T-cell (primary cell): ENCODE measurements at regions not wholly inside any gene's neighbourhood (a gene's known extent, or its start where the extent isn't known, plus 50 kb on each side); places are given as distances from the start of the nearest gene placed in this dataset.

Experiments used
- ATAC-seq, 4 experiments: fragments of 200-7000 bp in 3 of 4; fragments of 150-1000 bp in 1 of 4; cut with Tn5 transposase; replicated peaks in 1 of 4; 1 replicate in 3 of 4; 2 replicates in 1 of 4; pipeline ENCODE4 v1.10.0; 2021; ENCODE audit warnings: moderate library complexity in 3 of 4, mild to moderate bottlenecking in 2 of 4, moderate number of reproducible peaks in 1 of 4
- CTCF ChIA-PET, 2 donors: fragments of 300-600 bp; sonication (Branson Sonifier 250); formaldehyde crosslinking; loops; one replicate each; lab custom pipeline; 2022; ENCODE audit warnings: antibody characterized with exemption in 2 of 2; lab: Charles Lee
- POLR2A ChIA-PET, 2 donors: fragments of 300-600 bp; sonication (Branson Sonifier 250); formaldehyde crosslinking; loops; one replicate each; lab custom pipeline; 2022; ENCODE audit warnings: antibody characterized with exemption in 2 of 2; lab: Charles Lee
- DNase-seq, 35 experiments: peaks; one replicate each; pipeline versions ENCODE4 v3.0.0 to v3.0.0-alpha.2; 2013 to 2023
- H3K27ac ChIP-seq: one replicate; pipeline ENCODE4 v1.5.1; 2013; ENCODE audit warnings: low read length
- H3K27me3 ChIP-seq, 2 experiments: replicated peaks in 1 of 2; 1 replicate in 1 of 2; 2 replicates in 1 of 2; pipeline versions ENCODE4 v1.6.1 to v1.7.0; 2013; ENCODE audit warnings: low read length in 1 of 2, mixed read lengths in 1 of 2; ENCODE audit not compliant: control insufficient read depth in 2 of 2, insufficient read depth in 2 of 2; ENCODE audit errors: extremely low read depth in 1 of 2
- H3K36me3 ChIP-seq, 2 donors: 1 replicate in 1 of 2; 2 replicates in 1 of 2; pipeline versions ENCODE4 v1.6.1 to v1.7.0; 2013; ENCODE audit warnings: low read length in 1 of 2; ENCODE audit not compliant: control insufficient read depth in 2 of 2, insufficient read depth in 1 of 2; ENCODE audit errors: extremely low read depth in 1 of 2
- H3K4me1 ChIP-seq, 2 experiments: 1 replicate in 1 of 2; 2 replicates in 1 of 2; pipeline versions ENCODE4 v1.6.1 to v1.7.0; 2013; ENCODE audit warnings: low read length in 2 of 2, mixed read lengths in 1 of 2; ENCODE audit not compliant: insufficient read depth in 2 of 2, control insufficient read depth in 1 of 2; ENCODE audit errors: extremely low read depth in 1 of 2
- H3K4me3 ChIP-seq, 2 donors: 1 replicate in 1 of 2; 2 replicates in 1 of 2; pipeline versions ENCODE4 v1.5.1 to v1.7.0; 2013; ENCODE audit warnings: mild to moderate bottlenecking in 2 of 2, low read length in 1 of 2, moderate library complexity in 1 of 2; ENCODE audit not compliant: control insufficient read depth in 1 of 2; ENCODE audit errors: extremely low read depth in 1 of 2
- H3K9me3 ChIP-seq: 2 replicates; pipeline ENCODE4 v1.7.0; 2013
- H3K27ac Mint-ChIP-seq, 2 donors: one replicate each; pipeline ENCODE4 v1.8.0; 2020 to 2021; ENCODE audit warnings: mild to moderate bottlenecking in 2 of 2, mixed read lengths in 2 of 2
- H3K27me3 Mint-ChIP-seq, 2 donors: one replicate each; pipeline ENCODE4 v1.8.0; 2021 to 2022; ENCODE audit warnings: mixed read lengths in 2 of 2
- H3K36me3 Mint-ChIP-seq: one replicate; pipeline ENCODE4 v1.8.0; 2021; ENCODE audit warnings: mixed read lengths
- H3K4me1 Mint-ChIP-seq, 3 donors: one replicate each; pipeline ENCODE4 v1.8.0; 2020 to 2022; ENCODE audit warnings: mixed read lengths in 3 of 3, mild to moderate bottlenecking in 1 of 3
- H3K4me3 Mint-ChIP-seq, 3 donors: one replicate each; pipeline ENCODE4 v1.8.0; 2020 to 2022; ENCODE audit warnings: mild to moderate bottlenecking in 3 of 3, mixed read lengths in 3 of 3, moderate library complexity in 3 of 3
- H3K9me3 Mint-ChIP-seq, 3 donors: one replicate each; pipeline ENCODE4 v1.8.0; 2020 to 2022; ENCODE audit warnings: mixed read lengths in 3 of 3
- WGBS: methylation state at CpG from one replicate; pipeline ENCODE4 v1.1.5; 2013; ENCODE audit warnings: missing lambda C conversion rate; ENCODE audit not compliant: insufficient coverage; 5-methylcytosine and 5-hydroxymethylcytosine counted together

- H3K27me3 ChIP-seq: no peaks in the 10 kb centered on the region
Measured at GRCh38 chr1:69295265-69295664, 272.5 kb upstream of the LRRC7 start.

GRCh38 chr1:69305621-69306020, 262.1 kb upstream of the LRRC7 start:
- CTCF ChIA-PET: no interaction called here
- H3K36me3 Mint-ChIP-seq: no peaks in the 10 kb centered on the region
- Histone ChIP-seq H3K27me3 (no peaks in the 10 kb centered on the region), H3K4me1 (no peaks in the 10 kb centered on the region), H3K9me3 (no peaks in the 10 kb centered on the region), H3K27ac (no peak overlapping the region), H3K36me3 (no peaks in the 10 kb centered on the region), H3K4me3 (no peak overlapping the region)
- ATAC-seq (no peak), DNase-seq (no peak)
- no peak overlapping the region for H3K27ac Mint-ChIP-seq
- H3K4me1 Mint-ChIP-seq: no peaks in the 10 kb centered on the region
- peaks cover 0 to 15% (median 6%) of the 10 kb centered on the region in 3 donors for H3K9me3 Mint-ChIP-seq
- 69% methylated on average over 4 of the region's 7 CpGs for WGBS
- POLR2A ChIA-PET: no interaction called here
- no peak overlapping the region for H3K4me3 Mint-ChIP-seq
- H3K27me3 Mint-ChIP-seq: no peaks in the 10 kb centered on the region

More at GRCh38 chr1:69295265-69295664, 272.5 kb upstream of the LRRC7 start:
- Mint-ChIP-seq H3K27me3 (no peaks in the 10 kb centered on the region), H3K9me3 (peaks cover 0 to 7% (median 0%) of the 10 kb centered on the region in 3 donors), H3K4me3 (no peak overlapping the region), H3K27ac (no peak overlapping the region), H3K36me3 (no peaks in the 10 kb centered on the region), H3K4me1 (no peaks in the 10 kb centered on the region)
- Histone ChIP-seq H3K36me3 (no peaks in the 10 kb centered on the region), H3K27ac (no peak overlapping the region), H3K4me1 (no peaks in the 10 kb centered on the region), H3K9me3 (no peaks in the 10 kb centered on the region), H3K4me3 (no peak overlapping the region)
- CTCF ChIA-PET: no interaction called here
- POLR2A ChIA-PET: no interaction called here
- WGBS: no CpG with 5 or more reads among the region's 2 CpGs
- DNase-seq: no peak
- ATAC-seq: no peak

GRCh38 chr1:69312055-69312732, 255.5 kb upstream of the LRRC7 start:
- DNase-seq: no peak
- H3K4me1 Mint-ChIP-seq: no peaks in the 10 kb centered on the region
- H3K9me3 Mint-ChIP-seq: peaks cover 4 to 15% (median 14%) of the 10 kb centered on the region in 3 donors
- no peak overlapping the region for H3K4me3 Mint-ChIP-seq
- Histone ChIP-seq H3K4me3 (no peak overlapping the region), H3K27me3 (peaks cover 0 to 3% of the 10 kb centered on the region in 2 experiments), H3K27ac (no peak overlapping the region), H3K36me3 (no peaks in the 10 kb centered on the region), H3K9me3 (no peaks in the 10 kb centered on the region), H3K4me1 (no peaks in the 10 kb centered on the region)
- H3K27me3 Mint-ChIP-seq: peaks cover 0 to 1% of the 10 kb centered on the region in 2 donors
- ChIA-PET POLR2A (no interaction called here), CTCF (no interaction called here)
- no peaks in the 10 kb centered on the region for H3K36me3 Mint-ChIP-seq
- no peak for ATAC-seq
- H3K27ac Mint-ChIP-seq: no peak overlapping the region
- 65% methylated on average over 11 of the region's 18 CpGs for WGBS

- ChIA-PET POLR2A (no interaction called here), CTCF (no interaction called here)
- Mint-ChIP-seq H3K36me3 (no peaks in the 10 kb centered on the region), H3K4me3 (no peak overlapping the region), H3K27me3 (peaks cover 0 to 1% of the 10 kb centered on the region in 2 donors), H3K4me1 (no peaks in the 10 kb centered on the region), H3K9me3 (peaks cover 4 to 15% (median 14%) of the 10 kb centered on the region in 3 donors), H3K27ac (no peak overlapping the region)
- DNase-seq (no peak), ATAC-seq (no peak)
- H3K4me1 ChIP-seq: no peaks in the 10 kb centered on the region
- 94% methylated on average over 3 of the region's 11 CpGs for WGBS
- H3K27me3 ChIP-seq: peaks cover 0 to 3% of the 10 kb centered on the region in 2 experiments
- H3K9me3 ChIP-seq: no peaks in the 10 kb centered on the region
- H3K27ac ChIP-seq: no peak overlapping the region
- no peak overlapping the region for H3K4me3 ChIP-seq
- no peaks in the 10 kb centered on the region for H3K36me3 ChIP-seq
Measured at GRCh38 chr1:69313118-69313517, 254.6 kb upstream of the LRRC7 start.

- peaks cover 5 to 15% (median 14%) of the 10 kb centered on the region in 3 donors for H3K9me3 Mint-ChIP-seq
- Histone ChIP-seq H3K4me3 (no peak overlapping the region), H3K4me1 (no peaks in the 10 kb centered on the region), H3K27ac (no peak overlapping the region), H3K27me3 (peaks cover 0 to 3% of the 10 kb centered on the region in 2 experiments), H3K36me3 (no peaks in the 10 kb centered on the region), H3K9me3 (no peaks in the 10 kb centered on the region)
- ATAC-seq (no peak), DNase-seq (no peak)
- no peak overlapping the region for H3K27ac Mint-ChIP-seq
- 90% methylated on average over 3 of the region's 3 CpGs for WGBS
- no peaks in the 10 kb centered on the region for H3K36me3 Mint-ChIP-seq
- H3K4me3 Mint-ChIP-seq: no peak overlapping the region
- CTCF ChIA-PET: no interaction called here
- POLR2A ChIA-PET: no interaction called here
- H3K27me3 Mint-ChIP-seq: peaks cover 0 to 1% of the 10 kb centered on the region in 2 donors
- H3K4me1 Mint-ChIP-seq: peaks cover 0 to 1% (median 0%) of the 10 kb centered on the region in 3 donors
Measured at GRCh38 chr1:69315416-69315815, 252.3 kb upstream of the LRRC7 start.

GRCh38 chr1:69315823-69316222, 251.9 kb upstream of the LRRC7 start:
- POLR2A ChIA-PET: no interaction called here

More at GRCh38 chr1:69315823-69316222, 251.9 kb upstream of the LRRC7 start:
- no peaks in the 10 kb centered on the region for H3K9me3 ChIP-seq
- DNase-seq (no peak), ATAC-seq (no peak)
- peaks cover 5 to 15% (median 14%) of the 10 kb centered on the region in 3 donors for H3K9me3 Mint-ChIP-seq
- H3K27ac ChIP-seq: no peak overlapping the region
- no peaks in the 10 kb centered on the region for H3K36me3 Mint-ChIP-seq
- peaks cover 0 to 3% of the 10 kb centered on the region in 2 experiments for H3K27me3 ChIP-seq
- H3K4me3 Mint-ChIP-seq: no peak overlapping the region
- peaks cover 0 to 4% (median 0%) of the 10 kb centered on the region in 3 donors for H3K4me1 Mint-ChIP-seq
- CTCF ChIA-PET: no interaction called here
- H3K27ac Mint-ChIP-seq: no peak overlapping the region
- H3K4me3 ChIP-seq: no peak overlapping the region
- H3K36me3 ChIP-seq: no peaks in the 10 kb centered on the region
- H3K4me1 ChIP-seq: no peaks in the 10 kb centered on the region
- peaks cover 0 to 1% of the 10 kb centered on the region in 2 donors for H3K27me3 Mint-ChIP-seq
